ENCODE measurements at regions not wholly inside any gene's neighbourhood (a gene's known extent, or its start where the extent isn't known, plus 50 kb on each side); places are given as distances from the start of the nearest gene placed in this dataset.

DNA sequence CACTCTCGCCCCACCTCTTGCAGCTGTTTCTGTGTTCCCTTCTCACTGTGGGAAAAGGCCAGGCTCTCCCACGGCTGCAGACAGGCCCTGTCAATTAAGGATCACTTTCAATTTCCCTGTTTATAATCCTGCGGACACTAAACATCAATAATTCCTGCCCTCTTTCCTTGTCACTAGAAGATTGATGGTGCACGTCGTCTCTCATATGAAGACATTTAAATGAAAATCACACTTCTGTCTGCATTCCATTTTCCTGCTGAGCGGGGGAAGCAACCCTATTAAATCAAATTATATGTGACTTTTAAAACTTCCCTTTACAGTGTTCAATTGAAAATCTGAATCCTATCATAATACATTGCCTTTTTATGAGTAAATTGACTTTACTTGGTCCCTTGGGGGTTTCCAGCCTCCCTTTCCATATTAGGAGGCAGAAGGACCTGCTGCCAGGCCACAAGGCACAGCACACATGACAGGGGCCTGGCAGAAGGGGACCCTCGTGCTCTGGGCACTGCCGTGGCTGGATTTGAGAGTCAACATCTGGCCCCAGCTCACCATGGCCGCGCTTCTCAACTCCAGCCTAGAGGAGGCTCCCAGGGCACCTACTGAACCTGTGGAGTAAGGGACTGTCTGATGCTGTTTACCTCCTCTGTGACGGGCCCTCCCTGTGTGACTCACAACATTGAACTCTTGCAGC lies 311.0 kb upstream of the IRX4 start:
- Histone ChIP-seq H3K27me3 (no peaks in the 10 kb centered on the region), H3K4me1 (no peaks in the 10 kb centered on the region), H3K27ac (no peak overlapping the region), H3K9me3 (no peaks in the 10 kb centered on the region), H3K36me3 (no peaks in the 10 kb centered on the region), H3K4me3 (no peak overlapping the region)
- FAIRE-seq (no peak), DNase-seq (no peak), ATAC-seq (no peak)
- WGBS, 2 donors, result 47% methylated on average over 11 of the region's 11 CpGs
- TF ChIP-seq, protein P1, sequence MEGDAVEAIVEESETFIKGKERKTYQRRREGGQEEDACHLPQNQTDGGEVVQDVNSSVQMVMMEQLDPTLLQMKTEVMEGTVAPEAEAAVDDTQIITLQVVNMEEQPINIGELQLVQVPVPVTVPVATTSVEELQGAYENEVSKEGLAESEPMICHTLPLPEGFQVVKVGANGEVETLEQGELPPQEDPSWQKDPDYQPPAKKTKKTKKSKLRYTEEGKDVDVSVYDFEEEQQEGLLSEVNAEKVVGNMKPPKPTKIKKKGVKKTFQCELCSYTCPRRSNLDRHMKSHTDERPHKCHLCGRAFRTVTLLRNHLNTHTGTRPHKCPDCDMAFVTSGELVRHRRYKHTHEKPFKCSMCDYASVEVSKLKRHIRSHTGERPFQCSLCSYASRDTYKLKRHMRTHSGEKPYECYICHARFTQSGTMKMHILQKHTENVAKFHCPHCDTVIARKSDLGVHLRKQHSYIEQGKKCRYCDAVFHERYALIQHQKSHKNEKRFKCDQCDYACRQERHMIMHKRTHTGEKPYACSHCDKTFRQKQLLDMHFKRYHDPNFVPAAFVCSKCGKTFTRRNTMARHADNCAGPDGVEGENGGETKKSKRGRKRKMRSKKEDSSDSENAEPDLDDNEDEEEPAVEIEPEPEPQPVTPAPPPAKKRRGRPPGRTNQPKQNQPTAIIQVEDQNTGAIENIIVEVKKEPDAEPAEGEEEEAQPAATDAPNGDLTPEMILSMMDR (IDR thresholded peaks at IDR 0.05), result no peak
- intact Hi-C loops (cut with DNase I), result no loop called here

DNA sequence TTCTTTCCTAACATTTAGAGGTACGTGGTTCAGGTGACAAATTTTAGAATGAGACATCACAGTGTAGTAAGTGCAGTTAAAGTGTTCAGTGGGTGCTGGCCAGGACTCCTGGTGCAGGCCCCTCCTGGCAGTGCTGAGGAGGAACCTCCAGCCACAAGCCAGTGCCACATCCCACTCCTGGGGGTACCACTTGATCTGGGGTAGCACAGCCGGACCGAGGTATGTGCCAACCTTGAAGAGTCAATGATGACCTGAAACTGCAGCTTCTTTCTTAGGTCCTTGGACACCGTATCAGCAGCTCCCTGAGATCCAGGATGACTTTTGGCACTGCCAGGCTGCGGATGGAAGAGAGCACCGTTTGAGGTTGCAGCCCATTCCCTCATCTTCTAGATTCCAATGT lies 310.4 kb upstream of the IRX4 start:
- intact Hi-C loops (cut with DNase I), result no loop called here
- no peaks in the 10 kb centered on the region for H3K27me3 ChIP-seq
- TF ChIP-seq, protein P1 (IDR thresholded peaks at IDR 0.05), result no peak
- no peak for ATAC-seq
- no peaks in the 10 kb centered on the region for H3K4me1 ChIP-seq
- H3K27ac ChIP-seq, result no peak overlapping the region
- H3K4me3 ChIP-seq, result no peak overlapping the region
- no peaks in the 10 kb centered on the region for H3K9me3 ChIP-seq
- FAIRE-seq, result no peak
- WGBS, 2 donors, result 39 to 51% methylated on average over 6 of the region's 6 CpGs
- no peaks in the 10 kb centered on the region for H3K36me3 ChIP-seq
- DNase-seq, result no peak

DNA sequence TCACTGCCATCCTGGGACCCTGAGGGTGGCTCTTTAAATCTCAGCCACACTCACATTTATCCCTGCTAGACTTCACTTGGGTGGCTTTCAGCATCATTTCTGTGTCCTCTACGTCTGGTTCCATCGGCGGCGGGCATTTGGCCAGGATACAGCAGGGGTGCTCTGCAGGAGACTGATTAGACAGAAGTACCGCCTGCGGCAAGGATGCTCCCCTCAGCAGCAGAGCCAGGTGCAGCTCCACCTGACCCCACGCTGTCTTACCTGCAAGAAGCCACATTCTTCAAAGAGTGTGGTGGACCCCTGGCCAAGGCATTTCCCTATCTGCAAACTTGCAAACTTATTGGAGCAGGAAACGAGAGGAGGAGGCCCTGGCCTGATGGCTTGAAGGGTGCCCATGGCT lies 309.8 kb upstream of the IRX4 start:
- intact Hi-C loops (cut with DNase I), result no loop called here
- no peak for ATAC-seq
- 53 to 60% methylated on average over 8 of the region's 8 CpGs for WGBS, 2 donors

DNA sequence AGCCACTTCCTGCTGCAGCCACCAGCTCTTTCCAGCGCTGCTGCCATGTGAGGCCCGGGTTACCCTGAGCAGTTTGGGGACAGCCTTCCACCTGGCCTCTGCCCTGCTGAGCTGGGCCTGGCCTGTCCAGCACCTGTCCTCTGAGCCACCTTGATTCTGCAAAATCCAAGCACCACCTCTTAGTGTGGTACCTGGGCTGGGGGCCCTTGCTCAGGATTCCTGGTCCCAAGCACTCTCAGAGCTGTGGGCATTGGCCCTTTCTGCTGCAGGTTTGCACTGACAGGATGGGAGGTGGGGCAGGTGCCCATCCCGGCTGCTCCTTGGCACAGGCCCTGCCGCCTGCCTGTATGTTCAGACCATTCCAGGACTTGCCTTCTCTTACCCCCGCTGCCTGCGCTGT lies 309.2 kb upstream of the IRX4 start:
- no peaks in the 10 kb centered on the region for H3K4me1 ChIP-seq
- no peak for DNase-seq

More for the DNA sequence above, 309.8 kb upstream of the IRX4 start:
- FAIRE-seq (no peak), DNase-seq (no peak)
- TF ChIP-seq, protein P1 (IDR thresholded peaks at IDR 0.05), result no peak
- Histone ChIP-seq H3K4me1 (no peaks in the 10 kb centered on the region), H3K36me3 (no peaks in the 10 kb centered on the region), H3K4me3 (no peak overlapping the region), H3K27ac (no peak overlapping the region), H3K27me3 (no peaks in the 10 kb centered on the region), H3K9me3 (no peaks in the 10 kb centered on the region)

DNA sequence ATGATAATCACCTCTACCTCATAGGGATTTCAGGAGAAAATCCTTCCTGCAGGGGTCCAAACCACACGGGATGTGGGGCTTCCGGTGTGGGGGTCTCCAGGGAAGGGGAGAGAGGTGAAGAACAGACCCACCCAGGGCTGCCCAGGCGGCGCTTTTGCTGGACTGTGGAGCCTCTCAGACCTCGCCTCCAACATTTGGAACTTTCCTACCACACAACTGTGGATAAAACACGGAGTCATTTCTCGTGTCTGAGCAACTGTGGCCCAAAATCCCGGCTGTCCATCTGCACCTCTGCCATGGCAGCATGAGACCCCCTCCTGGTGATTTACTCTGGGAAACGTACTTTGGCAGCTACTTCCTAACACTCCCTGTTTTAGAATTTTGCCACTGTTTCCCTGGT lies 307.8 kb upstream of the IRX4 start:
- Histone ChIP-seq H3K27ac (no peak overlapping the region), H3K4me3 (no peak overlapping the region), H3K27me3 (no peaks in the 10 kb centered on the region), H3K4me1 (no peaks in the 10 kb centered on the region), H3K9me3 (no peaks in the 10 kb centered on the region), H3K36me3 (no peaks in the 10 kb centered on the region)
- WGBS, 2 donors, result 46 to 64% methylated on average over 9 of the region's 9 CpGs
- intact Hi-C loops (cut with DNase I), result no loop called here
- ATAC-seq, result no peak
- TF ChIP-seq, protein P1 (IDR thresholded peaks at IDR 0.05), result no peak
- no peak for FAIRE-seq
- no peak for DNase-seq

More for the DNA sequence above, 309.2 kb upstream of the IRX4 start:
- intact Hi-C loops (cut with DNase I), result no loop called here
- Histone ChIP-seq H3K27ac (no peak overlapping the region), H3K27me3 (no peaks in the 10 kb centered on the region), H3K4me3 (no peak overlapping the region), H3K9me3 (no peaks in the 10 kb centered on the region), H3K36me3 (no peaks in the 10 kb centered on the region)
- ATAC-seq (no peak), FAIRE-seq (no peak)
- 65 to 70% methylated on average over 6 of the region's 6 CpGs for WGBS, 2 donors
- TF ChIP-seq, protein P1 (IDR thresholded peaks at IDR 0.05), result no peak
